ENCODE measurements at regions not wholly inside any gene's neighbourhood (a gene's known extent, or its start where the extent isn't known, plus 50 kb on each side); places are given as distances from the start of the nearest gene placed in this dataset.

DNA sequence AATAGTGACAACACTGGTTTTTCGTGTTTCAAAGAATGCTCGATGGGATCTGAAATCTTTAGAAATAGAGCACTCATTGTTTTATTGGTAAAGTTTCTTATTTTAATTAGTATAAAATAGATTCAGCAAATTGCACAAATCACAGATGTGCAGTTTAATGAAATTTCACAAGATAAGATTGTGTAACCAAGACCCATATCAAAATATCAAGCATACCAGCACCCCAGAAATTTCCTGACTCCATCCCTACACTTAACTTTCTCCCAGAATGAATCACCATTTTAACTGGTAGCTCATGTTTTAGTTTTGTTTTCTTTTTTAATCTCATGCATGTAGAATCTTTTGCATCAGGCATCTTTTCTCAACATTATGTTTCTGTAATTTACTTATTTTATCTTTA lies 185.9 kb downstream of the KCNJ2 start:
- no peak overlapping the region for H3K27ac Mint-ChIP-seq
- Histone ChIP-seq H3K27ac (ENCODE audit: low read depth) (no peak overlapping the region), H3K9me2 (ENCODE audit: insufficient read depth) (peaks cover 13% of the 10 kb centered on the region), H2AFZ (no peak overlapping the region), H3K4me1 (ENCODE audit: insufficient read depth) (peaks cover 4% of the 10 kb centered on the region), H3K36me3 (ENCODE audit: insufficient read depth) (no peaks in the 10 kb centered on the region), H3K4me2 (no peak overlapping the region), H3F3A (replicated peaks; ENCODE audit: low read depth) (no peaks in the 10 kb centered on the region), H3K4me3 (no peak overlapping the region), H3K79me2 (replicated peaks; ENCODE audit: insufficient read depth) (no peaks in the 10 kb centered on the region), H3K27me3 (ENCODE audit: insufficient read depth) (no peaks in the 10 kb centered on the region), H4K20me1 (replicated peaks; ENCODE audit: insufficient read depth) (no peaks in the 10 kb centered on the region)
- no peak overlapping the region for H3K4me3 Mint-ChIP-seq
- no peak for DNase-seq (ENCODE audit: low spot score)
- no peak for TF ChIP-seq POLR2AphosphoS5 (IDR thresholded peaks at IDR 0.05; ENCODE audit: low read depth)
- TF ChIP-seq ZNF114 (CRISPR knock-in tag; IDR thresholded peaks at IDR 0.05) = no peak
- no peak for TF ChIP-seq EZH2 (IDR thresholded peaks at IDR 0.05; ENCODE audit: low read depth, unreplicated experiment)
- no peak for TF ChIP-seq STAT1 (IDR thresholded peaks at IDR 0.05; ENCODE audit: unreplicated experiment)
- TF ChIP-seq JUNB (IDR thresholded peaks at IDR 0.05; ENCODE audit: unreplicated experiment) = no peak
- no peak for TF ChIP-seq ZNF331 (CRISPR knock-in tag; IDR thresholded peaks at IDR 0.05; ENCODE audit: low read depth)
- TF ChIP-seq CTCF (conservative IDR thresholded peaks at IDR 0.05; ENCODE audit: low read depth in 2 of 2) = no peak
- TF ChIP-seq EZH2phosphoT487 (IDR thresholded peaks at IDR 0.05; ENCODE audit: unreplicated experiment) = no peak
- TF ChIP-seq ZNF462 (CRISPR knock-in tag; IDR thresholded peaks at IDR 0.05) = no peak
- TF ChIP-seq, protein P1, sequence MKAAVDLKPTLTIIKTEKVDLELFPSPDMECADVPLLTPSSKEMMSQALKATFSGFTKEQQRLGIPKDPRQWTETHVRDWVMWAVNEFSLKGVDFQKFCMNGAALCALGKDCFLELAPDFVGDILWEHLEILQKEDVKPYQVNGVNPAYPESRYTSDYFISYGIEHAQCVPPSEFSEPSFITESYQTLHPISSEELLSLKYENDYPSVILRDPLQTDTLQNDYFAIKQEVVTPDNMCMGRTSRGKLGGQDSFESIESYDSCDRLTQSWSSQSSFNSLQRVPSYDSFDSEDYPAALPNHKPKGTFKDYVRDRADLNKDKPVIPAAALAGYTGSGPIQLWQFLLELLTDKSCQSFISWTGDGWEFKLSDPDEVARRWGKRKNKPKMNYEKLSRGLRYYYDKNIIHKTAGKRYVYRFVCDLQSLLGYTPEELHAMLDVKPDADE (IDR thresholded peaks at IDR 0.05) = no peak
- no peaks in the 10 kb centered on the region for H3K4me1 Mint-ChIP-seq
- H3K27me3 Mint-ChIP-seq (ENCODE audit: insufficient read depth, low read depth, poor library complexity) = peaks cover 2% of the 10 kb centered on the region
- H3K9me3 Mint-ChIP-seq = no peaks in the 10 kb centered on the region
- no peaks in the 10 kb centered on the region for H3K36me3 Mint-ChIP-seq (ENCODE audit: low read depth)
- no peak for ATAC-seq

Measured in GM23338 (cell line).